ENCODE measurements at regions not wholly inside any gene's neighbourhood (a gene's known extent, or its start where the extent isn't known, plus 50 kb on each side); places are given as distances from the start of the nearest gene placed in this dataset.

- Histone ChIP-seq H3K36me3 (no peaks in the 10 kb centered on the region), H3K27me3 (no peaks in the 10 kb centered on the region), H3K27ac (no peak overlapping the region), H3K4me3 (no peak overlapping the region), H3K4me1 (no peaks in the 10 kb centered on the region), H3K9me3 (no peaks in the 10 kb centered on the region)
- no peak for TF ChIP-seq POLR2A (IDR thresholded peaks at IDR 0.05)
- TF ChIP-seq, protein P1, sequence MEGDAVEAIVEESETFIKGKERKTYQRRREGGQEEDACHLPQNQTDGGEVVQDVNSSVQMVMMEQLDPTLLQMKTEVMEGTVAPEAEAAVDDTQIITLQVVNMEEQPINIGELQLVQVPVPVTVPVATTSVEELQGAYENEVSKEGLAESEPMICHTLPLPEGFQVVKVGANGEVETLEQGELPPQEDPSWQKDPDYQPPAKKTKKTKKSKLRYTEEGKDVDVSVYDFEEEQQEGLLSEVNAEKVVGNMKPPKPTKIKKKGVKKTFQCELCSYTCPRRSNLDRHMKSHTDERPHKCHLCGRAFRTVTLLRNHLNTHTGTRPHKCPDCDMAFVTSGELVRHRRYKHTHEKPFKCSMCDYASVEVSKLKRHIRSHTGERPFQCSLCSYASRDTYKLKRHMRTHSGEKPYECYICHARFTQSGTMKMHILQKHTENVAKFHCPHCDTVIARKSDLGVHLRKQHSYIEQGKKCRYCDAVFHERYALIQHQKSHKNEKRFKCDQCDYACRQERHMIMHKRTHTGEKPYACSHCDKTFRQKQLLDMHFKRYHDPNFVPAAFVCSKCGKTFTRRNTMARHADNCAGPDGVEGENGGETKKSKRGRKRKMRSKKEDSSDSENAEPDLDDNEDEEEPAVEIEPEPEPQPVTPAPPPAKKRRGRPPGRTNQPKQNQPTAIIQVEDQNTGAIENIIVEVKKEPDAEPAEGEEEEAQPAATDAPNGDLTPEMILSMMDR (IDR thresholded peaks at IDR 0.05): no peak
- DNase-seq: peak in 2 of 3 donors; percentile 27 to 30
These were observed 122.4 kb downstream of the NDUFA10 start for GRCh38 chr2:239902749-239903201.

DNA sequence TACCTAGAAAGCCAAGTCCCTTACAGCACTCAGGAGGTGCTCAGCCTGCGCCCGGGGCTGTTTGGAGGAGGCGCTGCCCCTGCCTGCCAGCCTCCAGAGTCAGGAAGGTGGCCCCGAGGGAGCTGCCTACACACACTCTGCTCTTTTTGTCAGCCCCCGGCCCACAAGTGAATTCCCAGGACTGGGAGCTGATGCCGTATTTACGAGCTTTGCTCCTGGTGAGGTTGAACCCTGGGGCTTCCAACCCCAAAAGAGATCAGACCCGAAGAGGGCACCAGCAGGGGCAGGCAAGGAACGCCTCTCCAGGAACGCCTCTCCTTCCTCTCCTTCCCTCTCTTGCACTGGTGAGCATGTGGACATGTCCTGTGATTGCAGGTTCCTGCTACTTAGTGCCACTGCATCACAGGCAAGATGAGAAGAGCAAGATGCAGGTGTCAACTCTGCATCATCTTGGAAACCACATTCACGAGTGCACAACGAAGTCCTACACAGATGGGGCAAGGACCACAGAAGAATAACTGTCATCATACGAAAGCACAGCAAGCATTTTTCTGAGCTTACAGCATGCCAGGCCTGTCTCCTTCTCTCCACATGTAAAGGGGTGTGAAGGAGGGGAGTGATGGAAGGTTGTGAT, 126.7 kb downstream of the NDUFA10 start:
- H3K27me3 ChIP-seq: no peaks in the 10 kb centered on the region
- peak in 1 of 3 donors; percentile 30 for DNase-seq
- no peak overlapping the region for H3K4me3 ChIP-seq
- no peaks in the 10 kb centered on the region for H3K36me3 ChIP-seq
- no peaks in the 10 kb centered on the region for H3K4me1 ChIP-seq
- H3K27ac ChIP-seq: no peak overlapping the region
- no peaks in the 10 kb centered on the region for H3K9me3 ChIP-seq
- no peak for TF ChIP-seq POLR2A (IDR thresholded peaks at IDR 0.05)
- TF ChIP-seq, protein P1 (IDR thresholded peaks at IDR 0.05): no peak

- no peak for TF ChIP-seq POLR2A (IDR thresholded peaks at IDR 0.05)
- TF ChIP-seq, protein P1 (IDR thresholded peaks at IDR 0.05): no peak
- Histone ChIP-seq H3K27me3 (no peaks in the 10 kb centered on the region), H3K9me3 (no peaks in the 10 kb centered on the region), H3K27ac (no peak overlapping the region), H3K4me1 (no peaks in the 10 kb centered on the region), H3K36me3 (no peaks in the 10 kb centered on the region), H3K4me3 (no peak overlapping the region)
- peak in 1 of 3 donors; percentile 22 for DNase-seq
These were observed 127.4 kb downstream of the NDUFA10 start for GRCh38 chr2:239897596-239898235.

DNA sequence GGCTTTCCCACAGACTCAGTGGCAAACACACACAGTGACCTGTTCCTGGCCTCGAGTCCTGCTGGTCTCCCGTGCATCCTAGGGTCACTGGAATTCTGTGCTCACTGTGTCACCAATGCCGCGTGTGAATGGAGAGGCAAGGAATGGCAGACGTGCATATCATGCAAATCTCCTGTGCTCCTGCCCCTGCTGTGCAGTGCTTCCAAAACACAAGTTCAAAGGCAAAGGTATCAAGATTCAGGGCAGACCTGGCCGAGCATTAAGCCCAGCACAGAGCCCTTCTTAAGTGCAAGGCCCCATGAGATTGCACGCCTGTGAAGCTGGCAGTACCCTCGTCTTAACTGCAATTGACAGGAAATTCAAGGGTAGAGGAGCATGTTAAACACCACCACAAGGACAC, 129.1 kb downstream of the NDUFA10 start:
- no peaks in the 10 kb centered on the region for H3K4me1 ChIP-seq

GRCh38 chr2:239895669-239896068, 129.5 kb downstream of the NDUFA10 start:
- Histone ChIP-seq H3K4me1 (no peaks in the 10 kb centered on the region), H3K27ac (no peak overlapping the region), H3K4me3 (no peak overlapping the region), H3K27me3 (no peaks in the 10 kb centered on the region), H3K9me3 (no peaks in the 10 kb centered on the region), H3K36me3 (no peaks in the 10 kb centered on the region)
- DNase-seq: no peak
- no peak for TF ChIP-seq POLR2A (IDR thresholded peaks at IDR 0.05)
- TF ChIP-seq, protein P1 (IDR thresholded peaks at IDR 0.05): no peak

More for the DNA sequence above, 129.1 kb downstream of the NDUFA10 start:
- peak in 2 of 3 donors; percentile 12 to 27 for DNase-seq
- Histone ChIP-seq H3K9me3 (no peaks in the 10 kb centered on the region), H3K27me3 (no peaks in the 10 kb centered on the region), H3K36me3 (no peaks in the 10 kb centered on the region), H3K4me3 (no peak overlapping the region), H3K27ac (no peak overlapping the region)
- TF ChIP-seq, protein P1 (IDR thresholded peaks at IDR 0.05): no peak
- no peak for TF ChIP-seq POLR2A (IDR thresholded peaks at IDR 0.05)
